H9 (cell line): ENCODE measurements at regions not wholly inside any gene's neighbourhood (a gene's known extent, or its start where the extent isn't known, plus 50 kb on each side); places are given as distances from the start of the nearest gene placed in this dataset.

ENCODE experiments used
- DNase-seq: peaks from one replicate; pipeline ENCODE4 v3.0.0-alpha.2; 2017
- H2AFZ ChIP-seq: one replicate; pipeline ENCODE4 v1.6.1; 2013; ENCODE audit warnings: mild to moderate bottlenecking, low read length, control low read depth, moderate library complexity
- H2AK5ac ChIP-seq: 2 replicates; pipeline ENCODE4 v1.6.1; 2013; ENCODE audit warnings: low read length, control low read depth, mixed read lengths; ENCODE audit not compliant: insufficient read length
- H2BK120ac ChIP-seq: one replicate; pipeline ENCODE4 v1.6.1; 2013; ENCODE audit warnings: low read depth, mild to moderate bottlenecking, low read length, control low read depth, inconsistent platforms; ENCODE audit not compliant: poor library complexity, severe bottlenecking
- H2BK12ac ChIP-seq: 2 replicates; pipeline ENCODE4 v1.6.1; 2013; ENCODE audit warnings: low read length, control low read depth, mixed read lengths, low read depth; ENCODE audit not compliant: insufficient read length
- H2BK15ac ChIP-seq: 2 replicates; pipeline ENCODE4 v1.6.1; 2013; ENCODE audit warnings: low read depth, low read length, control low read depth
- H2BK20ac ChIP-seq: one replicate; pipeline ENCODE4 v1.6.1; 2013; ENCODE audit warnings: low read depth, mild to moderate bottlenecking, low read length, control low read depth, inconsistent platforms; ENCODE audit not compliant: poor library complexity, severe bottlenecking
- H2BK5ac ChIP-seq: 2 replicates; pipeline ENCODE4 v1.6.1; 2013; ENCODE audit warnings: low read length, control low read depth, mixed read lengths; ENCODE audit not compliant: insufficient read length
- H3K14ac ChIP-seq: 2 replicates; pipeline ENCODE4 v1.6.1; 2013; ENCODE audit warnings: low read length, control low read depth; ENCODE audit not compliant: insufficient read depth
- H3K18ac ChIP-seq: 2 replicates; pipeline ENCODE4 v1.6.1; 2013; ENCODE audit warnings: low read depth, mild to moderate bottlenecking, mixed read lengths, low read length, control low read depth; ENCODE audit not compliant: insufficient read length
- H3K23ac ChIP-seq: 2 replicates; pipeline ENCODE4 v1.6.1; 2013; ENCODE audit warnings: low read length, control low read depth, mixed read lengths, low read depth; ENCODE audit not compliant: insufficient read length
- H3K23me2 ChIP-seq: 2 replicates; pipeline ENCODE4 v1.6.1; 2013; ENCODE audit warnings: low read depth, mild to moderate bottlenecking, mixed read lengths, low read length, control low read depth; ENCODE audit not compliant: insufficient read length, poor library complexity, severe bottlenecking
- H3K27ac ChIP-seq: 2 replicates; pipeline ENCODE4 v1.5.1; 2013; ENCODE audit warnings: low read length, control low read depth, mixed read lengths, low read depth; ENCODE audit not compliant: insufficient read length
- H3K27me3 ChIP-seq: 2 replicates; pipeline ENCODE4 v1.6.1; 2013; ENCODE audit warnings: low read length, control low read depth, inconsistent platforms; ENCODE audit not compliant: insufficient read depth
- H3K4ac ChIP-seq: 2 replicates; pipeline ENCODE4 v1.6.1; 2013; ENCODE audit warnings: low read depth, mild to moderate bottlenecking, control low read depth, inconsistent platforms, low read length, moderate library complexity
- H3K4me1 ChIP-seq: 2 replicates; pipeline ENCODE4 v1.6.1; 2013; ENCODE audit warnings: low read length, control low read depth, inconsistent platforms; ENCODE audit not compliant: insufficient read depth
- H3K4me2 ChIP-seq: 2 replicates; pipeline ENCODE4 v1.6.1; 2013; ENCODE audit warnings: low read length, control low read depth, mixed read lengths; ENCODE audit not compliant: insufficient read length, insufficient read depth
- H3K56ac ChIP-seq: 2 replicates; pipeline ENCODE4 v1.6.1; 2013; ENCODE audit warnings: low read depth, mild to moderate bottlenecking, mixed read lengths, low read length, control low read depth; ENCODE audit not compliant: insufficient read length
- H3K79me1 ChIP-seq: 2 replicates; pipeline ENCODE4 v1.6.1; 2013; ENCODE audit warnings: low read depth, mild to moderate bottlenecking, moderate library complexity, low read length, control low read depth, inconsistent platforms; ENCODE audit not compliant: insufficient read depth, poor library complexity, severe bottlenecking
- H3K79me2 ChIP-seq: 2 replicates; pipeline ENCODE4 v1.6.1; 2013; ENCODE audit warnings: low read length, control low read depth, inconsistent platforms; ENCODE audit not compliant: insufficient read depth
- H3K9ac ChIP-seq: 2 replicates; pipeline ENCODE4 v1.6.1; 2013; ENCODE audit warnings: low read length, control low read depth, mixed read lengths; ENCODE audit not compliant: insufficient read length; ENCODE audit errors: extremely low read depth
- H3K9me3 ChIP-seq: one replicate; pipeline ENCODE4 v1.6.1; 2013; ENCODE audit warnings: low read depth, low read length, inconsistent platforms; ENCODE audit not compliant: control insufficient read depth
- H3T11ph ChIP-seq: one replicate; pipeline ENCODE4 v1.6.1; 2013; ENCODE audit warnings: mild to moderate bottlenecking, low read length, control low read depth, inconsistent platforms
- H4K20me1 ChIP-seq: one replicate; pipeline ENCODE4 v1.6.1; 2013; ENCODE audit not compliant: control insufficient read depth, insufficient read length, insufficient read depth
- H4K5ac ChIP-seq: 2 replicates; pipeline ENCODE4 v1.6.1; 2013; ENCODE audit warnings: low read depth, mild to moderate bottlenecking, mixed read lengths, low read length, control low read depth; ENCODE audit not compliant: insufficient read length
- H4K8ac ChIP-seq: replicated peaks from 2 replicates; pipeline ENCODE4 v1.6.1; 2013; ENCODE audit warnings: low read length, control low read depth, mixed read lengths, low read depth; ENCODE audit not compliant: insufficient read length
- H4K91ac ChIP-seq: 2 replicates; pipeline ENCODE4 v1.6.1; 2013; ENCODE audit warnings: low read depth, mild to moderate bottlenecking, moderate library complexity, mixed read lengths, low read length, control low read depth; ENCODE audit not compliant: insufficient read length
- H3K27ac Mint-ChIP-seq, 3 experiments: 2 replicates in 2 of 3; 3 replicates in 1 of 3; pipeline ENCODE4 v1.8.0; 2020 to 2021; ENCODE audit warnings: mixed read lengths in 3 of 3, mild to moderate bottlenecking in 1 of 3, moderate library complexity in 1 of 3
- H3K27me3 Mint-ChIP-seq: 2 replicates; pipeline ENCODE4 v1.8.0; 2021; ENCODE audit warnings: low read depth, mild to moderate bottlenecking, moderate library complexity, mixed read lengths
- H3K36me3 Mint-ChIP-seq, 3 experiments: 2 replicates in 2 of 3; 3 replicates in 1 of 3; pipeline ENCODE4 v1.8.0; 2020 to 2021; ENCODE audit warnings: low read depth in 3 of 3, mixed read lengths in 3 of 3; ENCODE audit not compliant: insufficient read depth in 1 of 3
- H3K4me1 Mint-ChIP-seq, 2 experiments: 2 replicates each; pipeline ENCODE4 v1.8.0; 2020; ENCODE audit warnings: mixed read lengths in 2 of 2
- H3K4me3 Mint-ChIP-seq, 2 experiments: 2 replicates in 1 of 2; 3 replicates in 1 of 2; pipeline ENCODE4 v1.8.0; 2020 to 2021; ENCODE audit warnings: mild to moderate bottlenecking in 2 of 2, mixed read lengths in 2 of 2, moderate library complexity in 1 of 2
- H3K9me3 Mint-ChIP-seq, 2 experiments: 2 replicates in 1 of 2; 3 replicates in 1 of 2; pipeline ENCODE4 v1.8.0; 2020; ENCODE audit warnings: mild to moderate bottlenecking in 2 of 2, mixed read lengths in 2 of 2, moderate library complexity in 1 of 2
- WGBS: extraction: QIAGEN DNeasy Blood & Tissue Kit; methylation state at CpG from one replicate; pipeline ENCODE4 v1.1.7; 2013; ENCODE audit warnings: missing lambda C conversion rate, low lambda C conversion rate, mixed read lengths; ENCODE audit not compliant: insufficient read length; ENCODE audit errors: extremely low coverage; 5-methylcytosine and 5-hydroxymethylcytosine counted together
- TF ChIP-seq, protein P1 (sequence below): fragments of 200-600 bp; sonication (generic); conservative IDR thresholded peaks from 3 replicates; pipeline ENCODE4 v1.8.0; 2021; ENCODE audit warnings: antibody characterized with exemption, mild to moderate bottlenecking

DNA sequence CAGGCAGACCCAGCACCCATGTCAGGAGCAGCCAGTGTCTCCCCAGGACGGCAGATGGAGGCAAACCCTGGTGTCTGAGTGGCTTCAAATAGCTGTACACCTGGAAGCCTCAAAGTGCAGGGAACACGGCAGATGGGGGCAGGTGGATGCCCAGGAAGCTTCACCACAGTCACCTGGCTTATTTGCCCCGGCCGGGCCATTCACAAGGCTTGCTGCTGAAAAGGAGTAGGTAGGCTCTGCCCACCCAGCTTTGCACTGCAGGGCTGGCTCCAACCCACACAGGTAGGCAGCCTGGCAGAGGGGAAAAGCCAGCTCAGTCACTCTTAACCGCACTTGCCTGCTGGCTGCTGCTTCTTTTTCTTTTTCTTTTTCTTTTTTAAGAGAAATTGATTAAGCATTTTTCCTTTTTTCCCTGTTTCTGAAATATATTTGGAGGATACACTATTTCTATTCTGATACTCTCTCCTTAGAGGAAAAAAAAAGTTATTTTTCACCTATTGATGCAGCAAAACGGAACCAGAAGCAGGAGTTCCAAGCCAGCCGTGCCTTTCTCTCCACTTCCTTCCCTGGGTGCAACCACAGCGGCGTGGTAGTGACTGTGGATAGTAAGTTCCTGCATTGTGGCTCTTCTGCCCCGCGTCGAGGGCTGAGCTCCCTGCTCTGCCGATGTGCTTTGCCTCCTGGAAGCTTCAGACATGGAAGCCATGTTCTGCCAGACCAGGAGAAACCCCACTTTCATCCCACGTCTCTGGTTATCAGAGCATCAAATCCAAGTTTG, 118.3 kb downstream of the KLF6 start:
- no peaks in the 10 kb centered on the region for H3K23me2 ChIP-seq
- no peaks in the 10 kb centered on the region for H3K9me3 ChIP-seq
- no peak overlapping the region for H3K18ac ChIP-seq
- H2BK20ac ChIP-seq, result no peak overlapping the region
- no peak overlapping the region for H2AK5ac ChIP-seq
- no peak overlapping the region for H2AFZ ChIP-seq
- no peak overlapping the region for H2BK5ac ChIP-seq
- WGBS, result no CpG with 5 or more reads among the region's 14 CpGs
- no peak overlapping the region for H2BK12ac ChIP-seq
- Mint-ChIP-seq H3K4me1 (peaks cover 24 to 25% of the 10 kb centered on the region in 2 experiments), H3K27ac (no peak overlapping the region), H3K27me3 (peaks cover 13% of the 10 kb centered on the region), H3K9me3 (peaks cover 0 to 2% of the 10 kb centered on the region in 2 experiments; a peak in 1 of 5 replicates), H3K4me3 (no peak overlapping the region), H3K36me3 (peaks cover 0 to under 1% (median 0%) of the 10 kb centered on the region in 3 experiments; a peak in 1 of 7 replicates)
- no peak overlapping the region for H3K9ac ChIP-seq
- no peak overlapping the region for H2BK120ac ChIP-seq
- TF ChIP-seq, protein P1, sequence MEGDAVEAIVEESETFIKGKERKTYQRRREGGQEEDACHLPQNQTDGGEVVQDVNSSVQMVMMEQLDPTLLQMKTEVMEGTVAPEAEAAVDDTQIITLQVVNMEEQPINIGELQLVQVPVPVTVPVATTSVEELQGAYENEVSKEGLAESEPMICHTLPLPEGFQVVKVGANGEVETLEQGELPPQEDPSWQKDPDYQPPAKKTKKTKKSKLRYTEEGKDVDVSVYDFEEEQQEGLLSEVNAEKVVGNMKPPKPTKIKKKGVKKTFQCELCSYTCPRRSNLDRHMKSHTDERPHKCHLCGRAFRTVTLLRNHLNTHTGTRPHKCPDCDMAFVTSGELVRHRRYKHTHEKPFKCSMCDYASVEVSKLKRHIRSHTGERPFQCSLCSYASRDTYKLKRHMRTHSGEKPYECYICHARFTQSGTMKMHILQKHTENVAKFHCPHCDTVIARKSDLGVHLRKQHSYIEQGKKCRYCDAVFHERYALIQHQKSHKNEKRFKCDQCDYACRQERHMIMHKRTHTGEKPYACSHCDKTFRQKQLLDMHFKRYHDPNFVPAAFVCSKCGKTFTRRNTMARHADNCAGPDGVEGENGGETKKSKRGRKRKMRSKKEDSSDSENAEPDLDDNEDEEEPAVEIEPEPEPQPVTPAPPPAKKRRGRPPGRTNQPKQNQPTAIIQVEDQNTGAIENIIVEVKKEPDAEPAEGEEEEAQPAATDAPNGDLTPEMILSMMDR, result no peak
- H3K56ac ChIP-seq, result no peak overlapping the region
- H3K4me2 ChIP-seq, result no peak overlapping the region
- no peaks in the 10 kb centered on the region for H3K79me2 ChIP-seq
- H4K5ac ChIP-seq, result no peak overlapping the region
- H3K79me1 ChIP-seq, result no peaks in the 10 kb centered on the region
- no peak overlapping the region for H3K4ac ChIP-seq
- no peak overlapping the region for H3K23ac ChIP-seq
- no peaks in the 10 kb centered on the region for H3K27me3 ChIP-seq
- H4K20me1 ChIP-seq, result no peaks in the 10 kb centered on the region
- no peak overlapping the region for H4K91ac ChIP-seq
- H4K8ac ChIP-seq, result no peak overlapping the region
- H3K14ac ChIP-seq, result no peak overlapping the region
- DNase-seq, result no peak
- no peaks in the 10 kb centered on the region for H3K4me1 ChIP-seq
- no peak overlapping the region for H3K27ac ChIP-seq
- H3T11ph ChIP-seq, result no peak overlapping the region
- H2BK15ac ChIP-seq, result no peak overlapping the region
